ENCODE measurements at regions not wholly inside any gene's neighbourhood (a gene's known extent, or its start where the extent isn't known, plus 50 kb on each side); places are given as distances from the start of the nearest gene placed in this dataset.
"Not testable (repeated sequence)": the region's sequence is repeated elsewhere in the genome, so short reads cannot be mapped to it uniquely, and the experiment has no call there.

DNA sequence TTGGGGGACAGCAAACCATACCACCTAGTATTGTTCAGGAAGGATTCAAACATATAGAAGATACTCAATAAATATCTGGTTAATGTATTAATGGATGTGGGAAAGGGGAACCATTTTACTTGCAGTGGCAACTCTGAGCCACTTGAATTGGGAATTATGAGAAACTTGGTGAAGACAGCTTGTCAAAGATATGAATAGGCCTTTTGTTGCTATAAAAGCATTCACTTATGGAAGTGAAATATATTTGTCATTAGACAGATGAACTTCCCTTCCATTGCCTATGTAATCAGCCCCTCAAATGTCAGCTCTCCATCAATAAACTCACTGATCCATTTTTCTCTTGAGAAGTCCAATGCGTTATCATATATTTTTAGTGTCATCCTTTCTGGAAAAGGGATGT lies 56.1 kb downstream of the GPR85 start:
- no peak for DNase-seq (ENCODE audit: extremely low read depth in 1 of 2, low read depth in 1 of 2)

DNA sequence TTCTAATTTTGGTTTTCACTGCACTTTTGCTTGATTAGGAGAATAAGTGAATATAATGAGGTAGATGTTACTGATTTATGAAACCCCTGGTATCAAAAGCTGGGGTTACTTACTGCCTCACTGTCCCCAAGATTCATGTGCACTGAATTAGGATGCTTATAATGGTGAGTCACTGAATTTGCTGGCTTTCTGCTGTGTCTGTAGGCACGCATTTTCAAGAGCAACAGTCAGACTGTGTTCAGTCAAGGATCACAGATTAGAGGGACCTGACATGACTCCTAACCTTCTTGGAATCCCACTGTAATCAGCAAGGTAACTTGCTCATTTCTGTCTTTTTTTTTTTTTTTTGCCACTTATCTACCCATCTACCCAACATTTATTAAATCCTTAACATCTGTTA lies 59.7 kb downstream of the GPR85 start:
- no peak for DNase-seq (ENCODE audit: extremely low read depth in 1 of 2, low read depth in 1 of 2)

GRCh38 chr7:113017144-113017857 lies 69.3 kb downstream of the GPR85 start:
- DNase-seq (ENCODE audit: extremely low read depth in 1 of 2, low read depth in 1 of 2): not testable (repeated sequence)

GRCh38 chr7:113015034-113015645 lies 71.5 kb downstream of the GPR85 start:
- no peak for DNase-seq (ENCODE audit: extremely low read depth in 1 of 2, low read depth in 1 of 2)

GRCh38 chr7:113013761-113014449 lies 72.7 kb downstream of the GPR85 start:
- no peak for DNase-seq (ENCODE audit: extremely low read depth in 1 of 2, low read depth in 1 of 2)

DNA sequence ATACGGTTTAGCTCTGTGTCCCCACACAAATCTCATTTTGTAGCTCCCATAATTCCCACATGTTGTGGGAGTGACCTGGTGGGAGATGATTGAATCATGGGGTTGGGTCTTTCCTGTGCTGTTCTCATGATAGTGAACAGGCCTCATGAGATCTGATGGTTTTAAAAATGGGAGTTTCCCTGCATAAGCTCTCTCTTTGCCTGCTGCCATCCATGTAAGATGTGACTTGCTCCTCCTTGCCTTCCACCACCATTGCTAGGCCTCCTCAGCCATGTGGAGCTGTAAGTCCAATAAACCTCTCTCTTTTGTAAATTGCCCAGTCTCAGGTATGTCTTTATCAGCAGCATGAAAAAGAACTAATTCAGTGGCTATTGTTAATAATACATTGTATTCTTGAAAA lies 73.8 kb downstream of the GPR85 start:
- not testable (repeated sequence) for DNase-seq (ENCODE audit: extremely low read depth in 1 of 2, low read depth in 1 of 2)

- DNase-seq (ENCODE audit: extremely low read depth in 1 of 2, low read depth in 1 of 2): no peak
These were observed 76.2 kb downstream of the GPR85 start for GRCh38 chr7:113010377-113010776.

GRCh38 chr7:113008755-113009154 lies 77.9 kb downstream of the GPR85 start:
- no peak for DNase-seq (ENCODE audit: extremely low read depth in 1 of 2, low read depth in 1 of 2)

- DNase-seq (ENCODE audit: extremely low read depth in 1 of 2, low read depth in 1 of 2): no peak
These were observed 81.7 kb downstream of the GPR85 start for GRCh38 chr7:113004726-113005454.

DNA sequence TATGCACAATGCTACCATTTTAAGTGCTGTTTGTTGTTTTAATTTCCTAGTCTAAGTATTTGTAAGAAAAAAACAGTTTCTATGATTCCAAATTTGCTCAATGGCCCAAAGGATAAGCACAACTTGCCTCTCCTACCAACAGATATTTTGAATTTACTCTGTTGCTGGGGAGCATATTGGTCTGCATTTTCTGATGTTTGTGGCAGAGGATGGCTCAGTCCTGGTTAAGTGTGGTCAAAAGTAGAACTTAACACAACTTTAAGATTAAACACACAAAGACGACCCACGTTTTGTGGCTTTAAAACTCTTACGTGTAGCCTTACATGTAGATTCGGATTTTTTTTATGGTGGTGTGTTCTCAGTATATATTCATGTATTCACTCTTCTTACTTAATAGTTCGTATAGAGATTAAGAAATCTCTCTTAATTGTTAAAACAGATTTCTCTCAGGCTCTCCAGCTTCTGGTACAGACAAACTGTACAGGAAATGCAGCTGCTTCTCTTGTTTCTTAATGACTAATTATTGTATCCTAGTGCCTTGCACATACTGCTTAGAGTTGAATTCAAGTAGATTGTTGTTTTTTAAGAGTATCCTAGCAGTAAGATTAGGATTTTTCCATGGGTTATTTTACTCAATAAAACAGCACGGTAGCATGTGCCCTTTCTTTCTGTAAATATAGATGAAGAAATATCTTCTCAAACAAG lies 86.2 kb downstream of the GPR85 start:
- no peak for DNase-seq (ENCODE audit: extremely low read depth in 1 of 2, low read depth in 1 of 2)

DNA sequence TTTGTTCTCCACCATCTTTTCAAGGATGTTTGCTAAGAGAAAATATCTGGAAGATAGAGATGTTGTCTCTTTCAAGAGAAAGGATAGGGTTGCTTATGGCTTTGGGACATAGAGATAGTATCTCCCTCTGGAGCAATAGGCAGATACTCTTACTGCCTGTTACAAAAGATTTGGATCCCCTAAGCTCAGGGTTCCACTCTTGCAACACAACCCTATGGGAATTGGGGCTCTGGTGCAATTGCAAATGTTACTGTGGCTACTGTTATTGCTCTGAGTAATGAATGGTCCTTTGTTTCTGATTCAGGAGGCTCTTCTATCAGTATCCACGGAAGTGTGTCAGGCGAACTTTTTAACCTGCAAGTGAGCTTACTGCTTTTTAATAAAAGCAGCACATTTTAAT lies 88.8 kb downstream of the GPR85 start:
- no peak for DNase-seq (ENCODE audit: extremely low read depth in 1 of 2, low read depth in 1 of 2)

DNA sequence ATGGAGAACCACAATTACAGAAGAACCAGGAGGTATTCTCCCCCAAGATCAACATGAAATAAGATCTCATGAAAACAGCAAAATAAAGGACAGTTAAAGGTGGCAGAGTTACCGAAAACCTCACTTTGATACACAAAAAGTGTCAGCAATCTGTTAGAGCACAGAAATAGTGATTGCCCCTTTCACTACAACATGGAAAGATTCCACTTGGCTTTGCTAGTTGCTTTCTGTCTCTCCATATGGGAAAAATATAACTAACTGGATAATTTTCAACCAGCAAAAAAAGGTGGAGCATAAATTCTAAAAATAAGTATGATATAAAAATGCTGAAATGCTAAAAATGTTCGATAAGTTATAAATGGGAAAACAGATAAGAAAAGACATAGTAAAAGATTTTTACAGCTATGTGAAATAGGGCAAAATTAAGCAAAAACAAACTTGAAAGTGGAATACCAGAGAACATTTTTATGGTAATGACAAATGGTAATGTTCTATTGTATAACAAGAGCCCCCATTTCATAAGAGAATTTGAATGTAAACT lies 90.2 kb downstream of the GPR85 start:
- no peak for DNase-seq (ENCODE audit: extremely low read depth in 1 of 2, low read depth in 1 of 2)

DNA sequence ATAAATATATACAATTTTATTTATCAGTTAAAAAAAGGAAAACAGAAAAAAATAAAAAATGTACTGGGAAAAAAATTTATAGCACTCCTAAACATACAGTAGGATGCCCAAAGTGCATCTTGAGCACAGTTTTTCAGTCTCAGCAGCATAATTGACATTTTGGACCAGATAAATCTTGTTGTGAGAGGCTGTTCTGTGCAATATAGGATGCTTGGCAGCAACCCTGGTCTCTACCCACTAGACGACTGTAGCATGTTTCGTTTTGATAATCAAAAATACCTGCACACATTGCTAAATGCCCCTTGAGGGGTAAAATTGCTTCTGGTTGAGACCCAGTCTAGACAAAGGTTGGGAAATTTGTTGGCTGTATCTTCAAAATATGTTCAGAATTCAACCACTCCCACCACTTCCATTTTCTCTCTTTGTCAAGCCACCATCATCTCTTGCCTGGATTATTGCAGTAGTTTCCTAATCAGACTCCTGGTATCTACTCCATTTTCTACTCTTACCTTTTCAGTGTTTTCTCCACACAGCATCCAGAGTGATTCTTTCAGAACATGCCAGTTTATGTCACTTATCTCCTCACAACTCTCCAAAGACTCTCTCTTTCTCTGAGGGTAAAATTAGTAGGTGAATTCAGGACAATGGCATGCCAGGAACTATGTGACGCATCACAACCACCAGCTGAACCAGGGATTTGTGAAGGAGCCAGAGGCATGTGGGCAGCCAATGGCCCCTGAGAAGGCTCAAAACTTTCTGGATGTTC lies 91.4 kb downstream of the GPR85 start:
- DNase-seq (ENCODE audit: extremely low read depth in 1 of 2, low read depth in 1 of 2): no peak

DNA sequence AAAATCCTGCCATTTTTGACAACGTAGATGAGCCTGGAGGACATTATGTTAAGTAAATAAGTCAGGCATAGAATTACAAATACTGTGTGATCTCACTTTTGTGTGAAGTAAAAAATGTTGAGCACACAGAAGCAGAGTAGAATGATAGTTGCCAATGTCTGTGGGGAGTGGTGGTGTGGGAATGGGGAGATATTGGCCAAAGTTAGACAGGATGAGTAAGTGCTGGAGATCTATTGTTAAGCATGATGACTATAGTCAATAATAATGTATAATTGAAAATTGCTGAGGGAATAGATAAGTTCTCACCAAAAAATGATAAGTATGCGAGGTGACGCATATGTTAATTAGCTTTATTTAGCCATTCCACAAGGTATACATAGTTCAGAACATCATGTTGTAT lies 92.0 kb downstream of the GPR85 start:
- DNase-seq (ENCODE audit: extremely low read depth in 1 of 2, low read depth in 1 of 2): no peak

- DNase-seq (ENCODE audit: extremely low read depth in 1 of 2, low read depth in 1 of 2): no peak
These were observed 96.0 kb downstream of the GPR85 start for GRCh38 chr7:112990624-112991023.

GRCh38 chr7:112989531-112989930 lies 97.1 kb downstream of the GPR85 start:
- no peak for DNase-seq (ENCODE audit: extremely low read depth in 1 of 2, low read depth in 1 of 2)

DNA sequence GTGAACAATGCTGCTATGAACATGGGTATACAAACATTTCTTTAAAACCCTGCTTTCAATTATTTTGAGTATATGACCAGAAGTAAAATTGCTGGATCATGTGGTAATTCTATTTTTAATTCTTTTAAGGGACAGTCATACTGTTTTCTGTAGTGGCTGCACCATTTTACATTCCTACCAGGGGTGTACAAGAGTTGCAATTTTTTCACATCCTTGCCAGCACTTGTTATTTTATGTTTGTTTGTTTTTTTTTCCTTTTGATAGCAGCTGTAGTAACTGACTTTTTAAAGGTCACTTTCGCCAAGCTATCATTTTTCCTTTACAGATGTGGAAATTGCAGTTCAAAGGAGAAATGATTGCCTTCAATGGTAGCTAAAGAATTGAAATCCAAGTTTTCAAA lies 99.5 kb downstream of the GPR85 start:
- no peak for DNase-seq (ENCODE audit: extremely low read depth in 1 of 2, low read depth in 1 of 2)

- DNase-seq (ENCODE audit: extremely low read depth in 1 of 2, low read depth in 1 of 2): no peak
These were observed 100.2 kb downstream of the GPR85 start for GRCh38 chr7:112986256-112987031.

- no peak for DNase-seq (ENCODE audit: extremely low read depth in 1 of 2, low read depth in 1 of 2)
These were observed 101.1 kb downstream of the GPR85 start for GRCh38 chr7:112985377-112985987.
